ENCODE measurements at regions not wholly inside any gene's neighbourhood (a gene's known extent, or its start where the extent isn't known, plus 50 kb on each side); places are given as distances from the start of the nearest gene placed in this dataset.
"Not testable (repeated sequence)": the region's sequence is repeated elsewhere in the genome, so short reads cannot be mapped to it uniquely, and the experiment has no call there.

DNA sequence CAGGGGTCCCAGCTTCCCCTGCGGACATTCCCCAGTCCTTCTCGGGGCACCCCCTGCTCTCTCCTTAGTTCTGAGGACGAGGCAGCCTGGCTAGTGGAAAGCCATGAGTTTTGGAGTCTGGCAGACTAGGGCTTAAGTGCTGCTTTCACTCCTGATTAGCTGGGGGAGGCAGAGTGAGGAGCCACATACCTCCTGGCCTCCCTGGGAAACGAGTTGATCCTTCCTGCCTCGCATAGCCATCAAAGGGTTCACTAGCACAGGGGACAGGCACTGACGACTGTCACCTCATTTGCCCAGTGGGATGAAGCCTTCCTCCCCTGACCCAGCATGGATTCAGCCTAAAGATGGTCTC lies 402.5 kb downstream of the RPS24 start:
- no peak for DNase-seq (ENCODE audit: low read depth in 2 of 2)

DNA sequence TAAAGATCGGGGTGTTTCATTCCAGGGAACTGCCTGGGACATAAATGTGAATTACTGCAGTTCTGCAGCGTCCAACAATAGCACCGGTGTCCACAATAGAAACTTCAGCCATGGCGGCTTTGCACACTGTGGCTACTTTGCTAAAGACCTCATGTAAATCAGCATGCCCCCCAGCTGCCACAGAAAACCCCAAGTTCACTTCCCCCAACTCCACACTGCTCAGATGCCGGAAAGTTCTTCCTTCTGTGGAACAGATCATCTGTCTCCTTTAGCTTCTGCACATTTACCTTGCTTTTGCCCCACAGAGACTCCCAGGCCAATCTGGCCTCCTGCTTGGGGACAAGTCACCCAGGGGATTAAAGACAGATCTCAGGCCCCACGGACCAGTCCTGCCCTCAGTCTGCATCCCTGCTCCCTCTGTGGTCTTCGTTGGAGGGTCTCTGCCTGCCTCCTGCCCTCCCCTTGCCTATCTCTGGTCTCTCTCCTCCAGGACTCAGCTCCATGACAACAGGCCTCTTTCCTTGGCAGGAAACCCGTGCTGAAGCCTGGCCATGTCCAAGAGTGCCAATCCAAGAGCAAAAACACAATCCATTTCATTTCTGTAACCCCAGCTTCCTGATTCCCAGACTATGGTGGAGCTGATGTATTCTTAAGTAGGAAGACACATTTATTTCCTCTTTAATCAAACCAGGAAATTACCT lies 403.2 kb downstream of the RPS24 start:
- DNase-seq (ENCODE audit: low read depth in 2 of 2) = no peak

GRCh38 chr10:78437407-78437768 lies 403.7 kb downstream of the RPS24 start:
- no peak for DNase-seq (ENCODE audit: low read depth in 2 of 2)

DNA sequence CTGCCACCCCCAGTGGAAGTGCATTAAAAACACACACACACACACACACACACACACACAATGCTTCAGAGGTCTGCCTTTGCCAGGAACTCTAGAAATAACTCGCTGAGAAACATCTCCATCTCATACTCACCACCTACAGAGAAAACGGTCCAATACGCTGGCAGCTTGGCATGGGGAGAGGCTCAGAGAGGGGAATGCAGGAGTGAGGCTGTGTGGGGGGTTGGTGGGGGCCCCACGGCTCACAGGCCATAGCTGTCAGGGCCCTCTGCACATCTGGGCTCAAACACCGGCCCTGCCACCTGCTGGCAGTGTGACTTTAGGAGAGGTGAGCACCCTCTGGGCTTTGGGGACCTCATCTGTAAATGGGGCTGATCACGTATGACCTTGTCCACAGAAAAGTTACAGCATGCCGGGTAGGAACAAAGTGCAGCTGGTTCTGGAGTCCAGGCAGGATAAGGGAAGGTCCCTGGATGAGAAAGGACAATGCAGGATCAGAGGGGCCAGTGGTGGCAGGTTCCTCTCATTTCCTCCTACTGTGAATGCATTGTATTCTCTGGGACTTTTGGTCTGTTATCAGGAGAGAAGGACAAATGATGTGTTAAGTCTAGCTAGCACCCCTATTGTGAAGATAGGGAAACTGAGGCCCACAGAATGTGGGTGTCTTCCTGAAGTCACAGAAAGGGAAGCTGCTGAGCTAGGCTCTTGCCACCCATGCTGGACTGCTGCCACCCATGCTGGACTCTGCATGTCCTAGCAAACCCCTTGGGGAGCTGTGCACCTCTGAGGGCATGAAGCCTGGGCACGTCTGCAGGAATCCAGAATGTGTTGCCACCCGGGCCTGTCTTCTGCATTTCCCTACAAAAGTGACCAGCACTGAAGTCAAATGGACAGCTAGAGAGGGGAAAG lies 404.6 kb downstream of the RPS24 start:
- no peak for DNase-seq (ENCODE audit: low read depth in 2 of 2)

GRCh38 chr10:78438907-78439809 lies 405.5 kb downstream of the RPS24 start:
- no peak for DNase-seq (ENCODE audit: low read depth in 2 of 2)

DNA sequence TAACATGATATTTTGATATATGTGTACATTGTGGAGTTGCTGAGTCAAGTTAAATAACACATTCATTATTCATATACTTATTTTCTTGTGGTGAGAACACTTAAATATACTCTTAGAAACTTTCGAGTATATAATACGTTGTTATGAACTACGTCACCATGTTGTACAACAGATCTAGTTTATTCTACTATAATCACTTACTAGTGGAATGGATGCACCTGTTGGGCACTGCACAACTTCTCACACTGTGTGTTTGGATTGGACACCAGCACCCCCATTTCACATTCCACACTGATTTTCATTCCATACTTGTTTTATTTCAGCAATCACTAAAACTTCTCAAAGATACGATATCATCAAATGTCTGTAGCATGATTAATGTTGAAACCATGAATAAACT lies 407.3 kb downstream of the RPS24 start:
- DNase-seq (ENCODE audit: low read depth in 2 of 2) = no peak

GRCh38 chr10:78441694-78442093 lies 408.0 kb downstream of the RPS24 start:
- no peak for DNase-seq (ENCODE audit: low read depth in 2 of 2)

- no peak for DNase-seq (ENCODE audit: low read depth in 2 of 2)
These were observed 409.3 kb downstream of the RPS24 start for GRCh38 chr10:78442836-78443550.

DNA sequence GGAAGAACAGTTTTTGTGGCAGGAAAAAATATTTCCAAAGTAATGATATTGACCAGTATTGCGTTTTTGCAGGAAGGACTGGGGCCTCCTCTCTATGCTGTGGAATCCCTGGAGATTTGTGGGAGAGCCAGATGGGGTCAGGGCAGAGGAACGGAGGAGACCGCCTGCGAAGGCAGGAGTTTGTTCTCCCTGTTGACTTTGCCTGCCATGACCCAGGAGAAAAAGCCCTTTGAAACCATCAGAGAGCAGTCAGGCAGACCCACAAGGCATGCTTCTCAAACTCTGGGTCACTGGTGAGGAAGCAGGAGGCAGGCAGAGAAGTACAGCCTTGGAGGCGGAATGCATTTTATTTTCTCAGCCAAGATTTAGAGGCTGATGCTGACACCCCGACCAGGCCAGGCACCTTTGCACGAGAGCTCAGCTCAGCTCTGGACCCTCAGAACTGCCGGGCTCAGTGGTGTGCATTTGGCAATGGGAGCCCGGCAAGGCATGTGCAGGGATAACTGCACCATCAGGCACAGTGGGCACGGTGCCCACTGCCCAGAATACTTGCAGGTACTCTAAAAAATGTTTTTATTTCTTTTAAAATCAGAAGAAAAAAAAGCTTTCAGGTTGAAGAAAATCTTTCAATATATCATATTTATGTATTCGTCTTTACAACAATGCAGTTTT lies 410.4 kb downstream of the RPS24 start:
- no peak for DNase-seq (ENCODE audit: low read depth in 2 of 2)

DNA sequence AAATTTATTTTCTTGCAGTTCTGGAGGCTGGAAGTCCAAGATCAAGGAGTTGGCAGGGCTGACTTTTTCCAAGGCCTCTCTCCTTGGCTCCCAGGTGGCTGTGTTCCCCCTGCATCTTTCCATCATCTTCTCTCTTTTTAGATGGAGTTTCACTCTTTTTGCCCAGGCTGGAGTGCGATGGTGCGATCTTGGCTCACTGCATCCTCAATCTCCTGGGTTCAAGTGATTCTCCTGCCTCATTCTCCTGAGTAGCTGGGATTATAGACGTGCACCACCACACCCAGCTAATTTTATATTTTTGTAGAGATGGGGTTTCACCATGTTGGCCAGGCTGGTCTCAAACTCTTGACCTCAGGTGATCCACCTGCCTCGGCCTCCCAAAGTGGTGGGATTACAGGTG lies 411.1 kb downstream of the RPS24 start:
- not testable (repeated sequence) for DNase-seq (ENCODE audit: low read depth in 2 of 2)

DNA sequence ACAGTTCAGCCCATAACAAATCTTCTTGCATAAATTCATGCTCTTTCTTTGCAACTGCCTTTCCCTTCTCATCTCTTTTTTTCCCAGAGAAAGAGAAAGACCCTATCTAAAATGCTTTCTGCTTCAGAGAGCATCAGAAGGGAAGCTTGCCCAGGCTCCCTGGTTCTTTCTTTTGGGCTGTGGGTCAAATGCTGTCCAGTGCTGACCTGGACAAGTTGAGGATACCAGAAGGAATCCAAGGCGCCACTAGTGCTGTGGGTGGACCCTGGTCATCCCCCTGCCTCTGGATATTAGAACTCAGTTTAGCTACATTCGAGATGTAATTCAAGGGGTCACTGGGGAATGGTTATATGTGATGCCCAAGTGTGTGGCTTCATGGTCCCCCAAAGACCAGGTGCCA lies 411.6 kb downstream of the RPS24 start:
- no peak for DNase-seq (ENCODE audit: low read depth in 2 of 2)

DNA sequence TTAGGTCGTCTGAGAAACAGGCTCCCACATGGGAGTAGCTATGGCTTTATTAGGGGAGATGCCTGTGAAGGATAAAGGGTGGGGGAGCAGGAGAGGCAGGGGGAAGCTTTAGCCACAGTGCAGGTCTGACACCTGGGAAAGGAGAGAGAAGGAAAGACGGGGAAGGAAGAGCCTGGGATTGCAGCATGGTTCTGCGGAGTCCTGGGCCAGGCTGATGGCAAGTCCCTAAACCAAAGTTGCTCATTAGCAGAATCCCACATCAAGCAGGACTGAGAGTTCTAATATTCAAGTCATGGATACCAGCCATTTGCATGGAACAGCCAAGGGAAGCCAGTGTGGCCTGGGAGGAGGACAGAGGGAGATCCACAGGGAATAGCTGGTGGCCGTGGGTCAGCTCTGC lies 414.8 kb downstream of the RPS24 start:
- DNase-seq (ENCODE audit: low read depth in 2 of 2) = no peak

- DNase-seq (ENCODE audit: low read depth in 2 of 2) = no peak
These were observed 415.3 kb downstream of the RPS24 start for GRCh38 chr10:78448994-78449418.

DNA sequence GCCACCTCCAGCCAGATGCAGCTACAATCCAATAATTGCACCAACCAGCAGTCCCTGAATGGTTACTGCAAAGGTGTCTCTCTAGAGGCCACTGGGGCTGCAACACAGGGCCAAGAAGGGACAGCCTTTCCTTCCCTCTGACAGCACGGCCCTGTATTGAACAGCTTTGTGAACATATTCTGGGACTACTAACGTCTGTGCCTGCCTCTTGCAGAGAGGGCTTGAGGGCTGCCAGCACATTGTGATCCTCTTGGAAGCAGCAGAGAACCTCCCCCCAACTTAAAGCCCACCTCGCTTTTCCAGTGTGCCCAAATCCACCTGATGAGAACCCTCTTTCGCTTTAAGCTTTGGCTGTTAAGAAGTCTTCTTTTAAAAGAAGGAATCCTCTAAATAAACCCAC lies 415.9 kb downstream of the RPS24 start:
- no peak for DNase-seq (ENCODE audit: low read depth in 2 of 2)

- DNase-seq (ENCODE audit: low read depth in 2 of 2) = no peak
These were observed 416.6 kb downstream of the RPS24 start for GRCh38 chr10:78450239-78450638.

DNA sequence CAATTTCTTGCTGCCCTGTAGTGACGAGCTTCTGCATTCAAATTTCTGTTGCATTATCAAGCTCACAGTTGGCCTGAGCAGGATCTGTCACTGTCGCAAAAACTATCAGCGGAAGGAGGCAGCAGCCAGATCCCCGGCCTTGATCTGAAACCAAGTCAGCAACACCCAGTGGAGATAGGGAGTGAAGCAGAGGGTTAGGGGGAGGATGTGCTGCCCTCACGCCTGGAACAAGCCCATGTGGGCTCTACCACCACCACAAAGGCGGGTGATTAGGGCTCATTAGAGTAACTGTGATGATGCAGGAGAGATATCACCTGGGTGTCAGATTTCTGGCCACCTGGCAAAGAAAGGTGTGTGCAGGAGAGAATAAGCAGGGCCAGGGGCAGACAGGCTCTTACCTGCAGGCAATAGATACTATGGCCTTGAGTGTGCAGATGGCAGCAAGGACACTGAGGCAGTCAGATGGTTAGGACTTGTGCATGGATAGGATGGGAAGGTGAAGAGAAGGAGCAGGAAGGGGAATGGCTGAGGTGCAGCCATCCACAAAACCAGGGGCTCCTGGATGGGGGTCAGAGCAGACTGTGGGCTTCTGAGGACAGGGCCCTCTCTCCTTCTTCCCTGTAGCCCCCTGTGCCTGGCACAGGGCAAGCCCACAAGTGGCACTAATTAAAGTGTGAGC lies 417.3 kb downstream of the RPS24 start:
- no peak for DNase-seq (ENCODE audit: low read depth in 2 of 2)

GRCh38 chr10:78451592-78451991 lies 417.9 kb downstream of the RPS24 start:
- no peak for DNase-seq (ENCODE audit: low read depth in 2 of 2)

- DNase-seq (ENCODE audit: low read depth in 2 of 2) = no peak
These were observed 420.5 kb downstream of the RPS24 start for GRCh38 chr10:78454123-78454645.

- DNase-seq (ENCODE audit: low read depth in 2 of 2) = no peak
These were observed 421.6 kb downstream of the RPS24 start for GRCh38 chr10:78455236-78455635.

- DNase-seq (ENCODE audit: low read depth in 2 of 2) = no peak
These were observed 422.1 kb downstream of the RPS24 start for GRCh38 chr10:78455811-78456210.

Measured in stimulated activated CD8-positive, alpha-beta memory T cell treated with anti-CD3 and anti-CD28 coated beads, Interleukin-7, amount 100 ng/mL, for 1 hour (primary cell).